ENCODE measurements at regions not wholly inside any gene's neighbourhood (a gene's known extent, or its start where the extent isn't known, plus 50 kb on each side); places are given as distances from the start of the nearest gene placed in this dataset.
"Not testable (repeated sequence)": the region's sequence is repeated elsewhere in the genome, so short reads cannot be mapped to it uniquely, and the experiment has no call there.

DNA sequence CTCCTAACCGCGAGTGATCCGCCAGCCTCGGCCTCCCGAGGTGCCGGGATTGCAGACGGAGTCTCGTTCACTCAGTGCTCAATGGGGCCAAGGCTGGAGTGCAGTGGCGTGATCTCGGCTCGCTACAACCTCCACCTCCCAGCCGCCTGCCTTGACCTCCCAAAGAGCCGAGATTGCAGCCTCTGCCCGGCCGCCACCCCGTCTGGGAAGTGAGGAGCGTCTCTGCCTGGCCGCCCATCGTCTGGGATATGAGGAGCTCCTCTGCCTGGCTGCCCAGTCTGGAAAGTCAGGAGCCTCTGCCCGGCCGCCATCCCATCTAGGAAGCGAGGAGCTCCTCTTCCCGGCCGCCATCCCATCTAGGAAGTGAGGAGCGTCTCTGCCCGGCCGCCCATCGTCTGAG lies 58.8 kb upstream of the ANKRD30BL start:
- not testable (repeated sequence) for DNase-seq

- not testable (repeated sequence) for DNase-seq
Observed at GRCh38 chr2:132221886-132222285, 60.1 kb upstream of the ANKRD30BL start.

DNA sequence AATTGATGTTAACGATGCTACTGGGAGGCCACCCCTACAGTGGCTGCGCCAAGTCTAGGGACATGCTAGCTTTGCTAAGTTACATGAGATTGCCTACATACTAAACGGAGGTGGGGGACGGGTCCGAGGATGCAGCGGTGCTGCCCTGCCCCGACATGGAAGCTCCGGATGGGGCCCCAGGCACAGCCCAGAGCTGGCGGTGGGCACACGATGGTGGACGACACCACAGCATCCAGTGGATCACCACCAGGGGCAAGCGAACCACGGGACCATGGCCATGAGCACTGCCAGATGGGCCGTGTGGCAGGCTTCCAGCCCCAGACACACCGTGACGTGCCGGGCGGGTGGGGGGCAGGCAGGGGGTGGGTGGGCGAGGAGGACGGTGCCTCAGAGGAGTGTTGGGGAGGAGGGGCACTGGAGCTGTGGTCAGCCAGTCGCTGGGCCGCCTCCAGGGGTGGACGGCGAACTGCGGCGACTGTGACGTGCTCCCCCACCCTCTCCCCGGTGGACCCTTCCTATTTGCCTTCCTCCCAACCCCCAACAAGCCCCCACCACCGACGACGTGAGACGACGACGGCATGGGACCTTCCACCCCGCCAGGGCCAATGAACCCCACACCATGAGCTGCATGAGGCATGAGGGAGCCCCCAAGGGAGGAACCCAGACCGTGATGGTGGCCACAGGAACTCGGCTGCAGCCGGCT lies 90.6 kb upstream of the ANKRD30BL start:
- no peak for DNase-seq

GRCh38 chr2:132252894-132253264 lies 91.1 kb upstream of the ANKRD30BL start:
- DNase-seq: no peak

GRCh38 chr2:132253496-132254305 lies 91.9 kb upstream of the ANKRD30BL start:
- DNase-seq: no peak

- DNase-seq: not testable (repeated sequence)
Observed at GRCh38 chr2:132254306-132254919, 92.7 kb upstream of the ANKRD30BL start.

- no peak for DNase-seq
Observed at GRCh38 chr2:132255714-132256113, 94.0 kb upstream of the ANKRD30BL start.

GRCh38 chr2:132256251-132256902 lies 94.6 kb upstream of the ANKRD30BL start:
- no peak for DNase-seq

DNA sequence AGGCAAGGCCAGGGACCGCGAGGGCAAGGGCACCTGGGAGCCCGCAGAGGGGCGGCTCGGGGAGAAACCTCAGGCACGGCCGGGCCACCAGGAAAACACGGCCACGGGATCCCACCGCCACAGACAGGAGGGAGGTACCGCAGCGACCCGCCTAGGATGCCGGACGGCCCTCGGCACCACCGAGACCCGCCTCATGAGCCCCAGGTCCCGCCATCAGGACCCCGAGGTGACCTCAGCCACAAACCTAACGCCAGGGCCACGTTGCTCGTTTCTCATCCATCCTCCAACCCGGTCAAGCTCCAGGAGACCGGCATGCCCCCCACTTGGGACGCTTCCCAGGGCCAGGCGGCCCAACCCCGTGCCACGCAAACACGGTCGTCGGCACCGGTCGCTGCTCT lies 95.2 kb upstream of the ANKRD30BL start:
- not testable (repeated sequence) for DNase-seq

GRCh38 chr2:132257301-132258171 lies 95.8 kb upstream of the ANKRD30BL start:
- DNase-seq: not testable (repeated sequence)

DNA sequence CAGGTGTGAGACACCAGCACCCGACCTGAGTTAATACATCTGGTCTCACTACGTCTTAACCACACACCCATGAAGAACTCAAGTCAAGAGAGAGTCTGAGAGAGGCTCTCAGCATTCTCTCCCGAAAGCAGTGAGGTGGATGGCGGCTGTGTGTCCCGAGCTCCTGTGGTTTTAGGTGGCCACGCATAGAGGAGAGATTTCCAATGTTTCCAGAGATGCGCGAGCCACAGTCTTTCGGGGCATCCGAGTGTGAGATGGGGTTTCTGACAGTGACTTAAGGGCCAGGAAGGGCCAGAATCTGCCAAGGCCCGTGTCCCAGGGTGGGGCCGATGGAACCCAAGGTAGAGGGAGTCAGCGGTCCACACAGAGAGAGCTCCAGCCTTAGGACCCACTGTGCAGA lies 97.5 kb upstream of the ANKRD30BL start:
- DNase-seq: not testable (repeated sequence)

- DNase-seq: not testable (repeated sequence)
Observed at GRCh38 chr2:132265595-132265994, 103.8 kb upstream of the ANKRD30BL start.

DNA sequence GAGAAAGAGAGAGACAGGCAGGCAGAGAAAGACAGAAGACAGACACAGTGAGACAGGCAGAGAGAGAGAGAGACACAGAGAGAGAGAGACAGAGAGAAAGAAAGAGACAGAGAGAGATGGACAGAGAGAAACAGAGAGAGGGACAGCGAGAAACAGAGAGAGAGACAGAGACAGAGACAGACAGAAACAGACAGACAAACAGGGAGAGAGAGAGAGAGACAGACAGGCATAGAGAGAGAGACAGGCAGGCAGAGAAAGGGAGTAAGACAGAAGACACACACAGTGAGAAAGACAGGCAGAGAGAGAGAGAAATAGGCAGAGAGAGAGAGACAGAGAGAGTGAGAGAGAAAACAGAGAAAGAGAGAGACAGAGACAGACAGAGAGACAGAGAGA lies 105.3 kb upstream of the ANKRD30BL start:
- no peak for DNase-seq

DNA sequence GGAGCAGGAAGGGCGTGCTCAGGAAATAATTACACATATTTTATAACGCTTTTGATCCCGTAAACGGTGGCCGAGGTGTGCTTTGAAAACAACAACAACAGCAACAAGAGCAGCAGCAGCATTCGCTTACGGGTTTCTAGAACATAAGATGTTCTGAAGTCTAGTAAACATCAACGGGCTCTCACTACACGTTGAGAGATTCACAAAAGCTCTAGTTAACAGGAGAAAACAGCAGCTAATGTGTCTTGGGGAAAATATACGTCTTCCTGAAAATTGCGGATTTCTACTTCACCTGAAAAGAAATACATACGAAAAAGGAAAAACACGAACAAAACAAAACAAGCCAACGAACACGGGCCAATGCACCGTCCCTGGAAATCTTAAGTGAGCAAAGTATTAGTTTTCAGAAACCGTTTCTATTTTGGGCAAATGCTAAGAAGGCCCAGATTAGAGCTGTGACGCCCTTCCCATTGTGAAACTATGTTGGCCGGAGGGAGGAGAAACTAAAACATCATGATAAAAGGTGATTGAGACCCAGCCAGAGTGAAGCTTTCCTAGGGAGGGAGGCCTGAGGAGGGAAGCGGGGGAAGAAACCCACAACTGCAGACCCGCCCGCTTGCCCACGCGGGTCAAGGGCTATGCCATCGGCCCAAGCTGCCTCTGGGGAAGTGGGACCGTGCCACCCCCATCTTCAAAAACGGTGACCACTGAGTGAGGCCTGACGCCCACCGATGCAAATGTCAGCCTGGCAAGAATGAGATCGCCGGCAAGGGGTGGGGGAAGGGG lies 105.9 kb upstream of the ANKRD30BL start:
- DNase-seq: not testable (repeated sequence)

DNA sequence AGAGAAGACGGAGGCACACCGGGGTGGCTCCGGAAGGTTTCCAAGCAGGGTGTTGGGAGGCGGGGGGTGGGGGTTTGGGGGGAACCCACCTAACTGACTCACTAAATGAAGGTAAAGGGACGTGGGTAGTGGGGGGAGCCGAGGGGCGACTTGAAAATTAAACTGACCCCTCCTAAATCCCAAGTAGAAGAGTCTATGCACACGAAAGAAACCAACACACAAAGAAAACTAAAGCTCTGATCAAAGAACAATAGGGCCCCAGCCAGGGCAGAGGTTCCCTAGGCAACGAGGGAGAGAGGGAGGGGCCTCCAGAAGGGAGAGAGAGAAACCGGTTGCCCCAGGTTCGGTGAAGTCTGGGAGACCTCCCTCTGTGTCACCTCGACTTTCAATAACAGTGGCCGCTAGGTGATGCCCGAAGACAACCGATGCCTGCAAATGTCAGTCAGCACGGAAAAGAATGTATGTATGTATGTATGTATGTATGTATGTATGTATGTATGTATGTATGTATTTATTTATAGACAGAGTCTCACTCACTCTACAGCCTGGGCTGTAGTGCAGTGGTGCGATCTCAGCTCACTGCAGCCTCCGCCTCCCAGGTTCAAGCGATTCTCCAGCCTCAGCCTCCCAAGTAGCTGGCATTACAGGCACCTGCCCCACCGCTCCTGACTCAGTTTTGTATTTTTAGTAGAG lies 106.7 kb upstream of the ANKRD30BL start:
- DNase-seq: peak; percentile 49

DNA sequence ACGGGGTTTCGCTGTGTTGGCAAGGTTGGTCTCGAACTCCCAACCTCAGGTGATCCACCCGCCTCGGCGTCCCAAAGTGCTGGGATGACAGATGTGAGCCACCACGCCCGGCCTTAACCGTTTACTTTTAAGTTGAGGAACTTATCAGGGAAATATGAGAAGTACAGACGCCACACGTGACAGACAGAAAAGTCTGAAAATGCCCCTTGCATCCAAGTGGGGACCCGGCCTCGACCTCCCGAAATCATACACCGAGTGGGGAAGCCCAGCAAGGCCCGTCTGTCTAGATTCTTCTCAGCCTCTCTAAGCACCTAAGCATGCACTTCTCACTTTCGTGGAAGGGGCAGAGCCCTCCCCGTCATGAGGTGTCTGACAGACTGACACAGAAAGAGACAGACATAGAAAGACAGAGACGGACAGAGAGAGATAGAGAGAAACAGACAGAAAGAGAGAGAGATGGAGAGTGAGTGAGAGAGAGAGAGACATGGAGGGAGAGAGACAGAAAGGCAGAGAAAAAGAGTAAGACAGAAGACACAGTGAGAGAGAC lies 107.3 kb upstream of the ANKRD30BL start:
- DNase-seq: no peak

GRCh38 chr2:132270255-132270654 lies 108.5 kb upstream of the ANKRD30BL start:
- no peak for DNase-seq

GRCh38 chr2:132270981-132271546 lies 109.3 kb upstream of the ANKRD30BL start:
- DNase-seq: no peak

GRCh38 chr2:132271794-132272193 lies 110.0 kb upstream of the ANKRD30BL start:
- DNase-seq: not testable (repeated sequence)

GRCh38 chr2:132272713-132273112 lies 111.0 kb upstream of the ANKRD30BL start:
- no peak for DNase-seq
